Fibroblast of lung (primary cell): ENCODE measurements at regions not wholly inside any gene's neighbourhood (a gene's known extent, or its start where the extent isn't known, plus 50 kb on each side); places are given as distances from the start of the nearest gene placed in this dataset.

Source experiments
- DNase-seq, 2 donors: peaks; one replicate each; pipeline versions ENCODE4 v3.0.0 to v3.0.0-alpha.2; 2010; ENCODE audit warnings: low read depth in 2 of 2
- H2AFZ ChIP-seq: 2 replicates; pipeline ENCODE4 v1.5.1; 2012; ENCODE audit warnings: low read length, control low read depth, inconsistent platforms
- H3K27ac ChIP-seq: 2 replicates; pipeline ENCODE4 v1.5.1; 2011; ENCODE audit warnings: low read length, control low read depth; ENCODE audit not compliant: insufficient read depth
- H3K27me3 ChIP-seq: 2 replicates; pipeline ENCODE4 v1.5.1; 2011; ENCODE audit warnings: mild to moderate bottlenecking, low read length; ENCODE audit not compliant: control insufficient read depth, insufficient read depth
- H3K36me3 ChIP-seq: 2 replicates; pipeline ENCODE4 v1.5.1; 2011; ENCODE audit warnings: low read length; ENCODE audit not compliant: control insufficient read depth, insufficient read depth
- H3K4me1 ChIP-seq: 2 replicates; pipeline ENCODE4 v1.5.1; 2011; ENCODE audit warnings: low read length; ENCODE audit not compliant: control insufficient read depth, insufficient read depth; ENCODE audit errors: extremely low read depth
- H3K4me2 ChIP-seq: 2 replicates; pipeline ENCODE4 v1.5.1; 2011; ENCODE audit warnings: low read length, control low read depth; ENCODE audit not compliant: insufficient read depth; ENCODE audit errors: extremely low read depth
- H3K4me3 ChIP-seq, 4 experiments: fragments of 200-600 bp in 1 of 4; sonication (generic) in 1 of 4; replicated peaks in 1 of 4; 2 replicates each; pipeline ENCODE4 v1.5.1; 2011 to 2016; ENCODE audit warnings: low read length in 4 of 4, low read depth in 3 of 4, mild to moderate bottlenecking in 3 of 4, control low read depth in 2 of 4, inconsistent platforms in 1 of 4, mixed read lengths in 1 of 4; ENCODE audit not compliant: insufficient read depth in 1 of 4; ENCODE audit errors: control extremely low read depth in 1 of 4
- H3K79me2 ChIP-seq: 2 replicates; pipeline ENCODE4 v1.5.1; 2012; ENCODE audit warnings: mild to moderate bottlenecking, low read length, inconsistent platforms; ENCODE audit not compliant: control insufficient read depth, insufficient read depth
- H3K9ac ChIP-seq: 2 replicates; pipeline ENCODE4 v1.5.1; 2011; ENCODE audit warnings: mild to moderate bottlenecking, low read length, control low read depth; ENCODE audit not compliant: insufficient read depth
- H3K9me3 ChIP-seq: 2 replicates; pipeline ENCODE4 v1.5.1; 2012; ENCODE audit warnings: low read depth, low read length; ENCODE audit not compliant: control insufficient read depth, insufficient read depth
- H4K20me1 ChIP-seq: 2 replicates; pipeline ENCODE4 v1.5.1; 2011; ENCODE audit warnings: low read length; ENCODE audit not compliant: control insufficient read depth, insufficient read depth; ENCODE audit errors: extremely low read depth
- EZH2 ChIP-seq: IDR thresholded peaks from 2 replicates; pipeline ENCODE4 v1.5.1; 2012; ENCODE audit warnings: low read length, control low read depth, mild to moderate bottlenecking; ENCODE audit errors: missing control alignments
- TF ChIP-seq, protein P1 (sequence below), 2 donors: IDR thresholded peaks in 1 of 2; conservative IDR thresholded peaks in 1 of 2; 1 replicate in 1 of 2; 2 replicates in 1 of 2; pipeline ENCODE4 v1.5.1; 2011 to 2012; ENCODE audit warnings: low read length in 2 of 2, control low read depth in 1 of 2, inconsistent platforms in 1 of 2, low read depth in 1 of 2, mild to moderate bottlenecking in 1 of 2

DNA sequence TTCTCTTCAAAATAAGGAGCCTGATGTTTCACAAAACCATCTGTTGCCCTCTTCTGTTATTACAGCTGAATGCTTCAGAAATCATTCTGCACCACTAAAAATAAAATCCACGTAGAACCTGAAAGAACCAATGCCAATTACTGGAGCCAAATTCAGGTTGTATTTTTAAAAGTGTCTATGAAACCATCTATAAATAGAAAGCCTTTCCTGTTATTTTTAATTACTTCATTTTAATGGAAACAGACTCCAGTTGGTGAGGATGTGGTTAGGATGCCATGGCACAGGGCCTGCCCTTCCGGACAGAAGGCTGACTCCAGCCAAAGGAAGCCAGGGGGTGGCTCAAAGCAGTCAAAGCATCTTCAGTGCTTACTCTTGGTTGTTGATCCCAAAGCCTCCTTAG, 119.8 kb downstream of the TENT4A start:
- Histone ChIP-seq H3K27ac (no peak overlapping the region), H2AFZ (no peak overlapping the region), H3K4me2 (no peak overlapping the region), H3K9me3 (peaks cover 5% of the 10 kb centered on the region), H3K4me3 (no peak overlapping the region), H3K4me1 (no peaks in the 10 kb centered on the region), H3K27me3 (no peaks in the 10 kb centered on the region), H3K36me3 (no peaks in the 10 kb centered on the region), H4K20me1 (no peaks in the 10 kb centered on the region), H3K79me2 (no peaks in the 10 kb centered on the region), H3K9ac (no peak overlapping the region)
- no peak for TF ChIP-seq EZH2
- TF ChIP-seq, protein P1, sequence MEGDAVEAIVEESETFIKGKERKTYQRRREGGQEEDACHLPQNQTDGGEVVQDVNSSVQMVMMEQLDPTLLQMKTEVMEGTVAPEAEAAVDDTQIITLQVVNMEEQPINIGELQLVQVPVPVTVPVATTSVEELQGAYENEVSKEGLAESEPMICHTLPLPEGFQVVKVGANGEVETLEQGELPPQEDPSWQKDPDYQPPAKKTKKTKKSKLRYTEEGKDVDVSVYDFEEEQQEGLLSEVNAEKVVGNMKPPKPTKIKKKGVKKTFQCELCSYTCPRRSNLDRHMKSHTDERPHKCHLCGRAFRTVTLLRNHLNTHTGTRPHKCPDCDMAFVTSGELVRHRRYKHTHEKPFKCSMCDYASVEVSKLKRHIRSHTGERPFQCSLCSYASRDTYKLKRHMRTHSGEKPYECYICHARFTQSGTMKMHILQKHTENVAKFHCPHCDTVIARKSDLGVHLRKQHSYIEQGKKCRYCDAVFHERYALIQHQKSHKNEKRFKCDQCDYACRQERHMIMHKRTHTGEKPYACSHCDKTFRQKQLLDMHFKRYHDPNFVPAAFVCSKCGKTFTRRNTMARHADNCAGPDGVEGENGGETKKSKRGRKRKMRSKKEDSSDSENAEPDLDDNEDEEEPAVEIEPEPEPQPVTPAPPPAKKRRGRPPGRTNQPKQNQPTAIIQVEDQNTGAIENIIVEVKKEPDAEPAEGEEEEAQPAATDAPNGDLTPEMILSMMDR (conservative IDR thresholded peaks at IDR 0.05 in 1 of 2, IDR thresholded peaks at IDR 0.05 in 1 of 2; ENCODE audit: low read depth in 1 of 2, low read length in 2 of 2): no peak
- DNase-seq: no peak

DNA sequence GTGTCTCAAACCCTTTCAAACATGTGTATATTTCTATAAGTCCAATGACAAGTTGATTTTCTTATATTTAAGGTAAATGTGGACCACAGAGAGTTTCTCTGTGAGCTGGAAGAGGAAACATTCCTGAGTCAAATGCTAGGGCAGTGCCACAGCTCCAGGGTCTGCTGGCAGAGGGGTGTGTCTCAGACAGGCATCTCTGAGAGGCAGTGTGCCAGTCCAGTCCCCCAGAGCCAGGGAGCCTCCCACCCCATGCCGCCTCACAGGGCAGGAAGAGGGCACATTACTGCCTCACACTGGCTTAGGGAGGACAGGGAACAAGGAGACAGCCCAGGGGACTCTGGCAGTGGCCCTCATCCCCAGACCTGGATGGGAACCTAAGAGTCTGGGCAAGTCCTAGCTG, 120.2 kb downstream of the TENT4A start:
- Histone ChIP-seq H3K79me2 (no peaks in the 10 kb centered on the region), H3K9ac (no peak overlapping the region), H3K27me3 (no peaks in the 10 kb centered on the region), H3K4me1 (no peaks in the 10 kb centered on the region), H3K4me2 (no peak overlapping the region), H3K9me3 (peaks cover 5% of the 10 kb centered on the region), H4K20me1 (no peaks in the 10 kb centered on the region), H3K36me3 (no peaks in the 10 kb centered on the region), H3K27ac (no peak overlapping the region), H3K4me3 (no peak overlapping the region), H2AFZ (no peak overlapping the region)
- TF ChIP-seq, protein P1 (conservative IDR thresholded peaks at IDR 0.05 in 1 of 2, IDR thresholded peaks at IDR 0.05 in 1 of 2; ENCODE audit: low read depth in 1 of 2, low read length in 2 of 2): no peak
- DNase-seq: no peak

DNA sequence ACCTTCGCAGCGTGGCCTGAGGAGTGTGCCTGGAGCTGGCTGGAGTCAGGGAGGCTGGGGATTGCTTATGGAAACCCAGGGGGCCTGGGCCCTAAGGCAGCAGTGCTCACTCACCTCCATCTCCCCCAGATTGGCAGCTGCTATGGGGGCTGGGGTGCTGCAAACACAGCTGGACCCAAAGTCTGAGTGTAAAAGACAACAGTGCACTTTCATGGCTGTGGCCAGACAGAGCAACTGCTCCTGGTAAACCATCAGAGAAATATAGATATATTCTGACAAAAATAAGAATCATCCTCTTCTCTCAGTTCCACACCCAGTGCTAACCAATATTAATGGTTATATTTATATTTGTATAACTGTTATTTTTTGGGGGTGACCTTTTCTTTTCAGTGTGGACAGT, 123.9 kb downstream of the TENT4A start:
- Histone ChIP-seq H3K4me3 (no peak overlapping the region), H3K79me2 (no peaks in the 10 kb centered on the region), H3K36me3 (no peaks in the 10 kb centered on the region), H2AFZ (no peak overlapping the region), H3K9me3 (no peaks in the 10 kb centered on the region), H3K27ac (no peak overlapping the region), H3K27me3 (no peaks in the 10 kb centered on the region), H3K4me1 (no peaks in the 10 kb centered on the region), H4K20me1 (no peaks in the 10 kb centered on the region), H3K4me2 (no peak overlapping the region), H3K9ac (no peak overlapping the region)
- DNase-seq: no peak
- TF ChIP-seq, protein P1 (conservative IDR thresholded peaks at IDR 0.05 in 1 of 2, IDR thresholded peaks at IDR 0.05 in 1 of 2; ENCODE audit: low read depth in 1 of 2, low read length in 2 of 2): no peak
- TF ChIP-seq EZH2: no peak
